ENCODE measurements at regions not wholly inside any gene's neighbourhood (a gene's known extent, or its start where the extent isn't known, plus 50 kb on each side); places are given as distances from the start of the nearest gene placed in this dataset.

GRCh38 chr3:72295276-72295961 is 510.5 kb upstream of the PROK2 start:
- Histone ChIP-seq H3K27ac (no peak overlapping the region), H3K4me1 (peaks cover 9% of the 10 kb centered on the region), H3K36me3 (no peaks in the 10 kb centered on the region), H4K20me1 (no peaks in the 10 kb centered on the region), H3K27me3 (no peaks in the 10 kb centered on the region), H3K9me3 (no peaks in the 10 kb centered on the region), H3K9ac (no peak overlapping the region), H3K4me2 (no peak overlapping the region), H3K4me3 (no peak overlapping the region)
- TF ChIP-seq Cebpa-rat (IDR thresholded peaks at IDR 0.05), result no peak

GRCh38 chr3:72290859-72291638 is 506.1 kb upstream of the PROK2 start:
- no peak overlapping the region for H3K4me2 ChIP-seq
- no peaks in the 10 kb centered on the region for H3K36me3 ChIP-seq
- no peak overlapping the region for H3K9ac ChIP-seq
- H3K4me1 ChIP-seq, result peaks cover 27% of the 10 kb centered on the region
- no peaks in the 10 kb centered on the region for H3K9me3 ChIP-seq
- peaks cover 16% of the 10 kb centered on the region; the same call in 1 of the 2 replicates for H3K27me3 ChIP-seq
- no peak overlapping the region for H3K4me3 ChIP-seq
- no peaks in the 10 kb centered on the region for H4K20me1 ChIP-seq
- TF ChIP-seq Cebpa-rat (IDR thresholded peaks at IDR 0.05), result no peak
- no peak overlapping the region for H3K27ac ChIP-seq

DNA sequence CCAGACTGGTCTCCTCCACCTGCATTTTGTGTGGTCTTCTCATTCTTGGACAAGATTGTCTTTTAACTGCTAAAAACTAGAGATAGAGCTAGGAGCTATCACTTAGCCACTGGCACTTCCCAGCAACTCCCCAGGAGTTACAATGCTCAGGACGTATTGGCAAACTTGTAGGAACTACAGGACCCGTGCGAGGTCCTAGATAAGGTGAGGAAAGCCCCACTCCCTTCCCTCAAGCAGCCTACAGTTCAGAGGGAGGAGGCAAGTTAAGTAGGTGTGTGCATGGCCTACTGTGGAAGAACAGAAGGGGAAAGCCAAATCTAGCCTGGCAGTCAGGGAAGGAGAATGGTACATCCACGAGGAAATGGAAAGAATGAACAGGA is 504.7 kb upstream of the PROK2 start:
- Histone ChIP-seq H3K27ac (no peak overlapping the region), H3K4me2 (peak overlapping the region; percentile 86), H4K20me1 (no peaks in the 10 kb centered on the region), H3K4me1 (peaks cover 27% of the 10 kb centered on the region), H3K4me3 (no peak overlapping the region), H3K9ac (no peak overlapping the region), H3K36me3 (no peaks in the 10 kb centered on the region), H3K9me3 (no peaks in the 10 kb centered on the region), H3K27me3 (peaks cover 16% of the 10 kb centered on the region; the same call in 1 of the 2 replicates)
- TF ChIP-seq Cebpa-rat (IDR thresholded peaks at IDR 0.05), result no peak

DNA sequence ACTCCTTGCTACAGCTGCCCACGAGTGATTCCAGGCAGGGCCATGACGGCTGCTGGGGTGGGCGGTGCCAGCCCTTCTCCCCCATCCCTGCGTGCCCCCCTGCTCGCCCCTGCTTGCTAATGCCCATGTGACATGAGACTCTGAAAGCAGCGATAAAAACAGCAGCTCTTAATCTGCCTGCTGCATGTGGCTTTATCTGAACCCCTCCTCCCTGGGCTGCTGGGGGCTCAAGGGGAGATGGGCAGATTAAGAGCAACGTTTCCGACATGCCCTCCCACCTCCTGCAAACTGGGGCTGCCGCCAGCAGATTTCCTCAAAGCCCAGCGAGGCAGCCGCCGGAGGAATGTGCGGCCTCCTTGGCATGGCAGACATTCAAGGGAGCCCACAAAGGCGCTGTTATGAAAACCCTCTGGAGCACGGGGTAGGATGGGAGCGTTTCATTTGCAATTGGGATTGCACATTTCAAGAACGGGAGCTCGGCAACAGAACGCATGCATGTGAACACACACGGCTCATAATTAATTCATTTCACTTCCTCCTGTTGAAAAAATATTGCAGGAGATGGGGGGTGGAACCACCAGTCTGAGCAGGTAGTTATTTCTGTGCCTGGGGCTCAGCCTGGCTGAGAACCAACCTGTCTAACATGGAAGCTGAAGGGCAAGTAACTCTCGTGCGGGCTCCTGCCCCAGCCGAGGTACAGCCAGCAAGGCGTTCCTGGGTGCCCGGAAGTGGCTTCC is 504.2 kb upstream of the PROK2 start:
- Histone ChIP-seq H4K20me1 (no peaks in the 10 kb centered on the region), H3K4me1 (peaks cover 27% of the 10 kb centered on the region), H3K27me3 (peaks cover 16% of the 10 kb centered on the region; the same call in 1 of the 2 replicates), H3K4me3 (0 out of 2 replicates have a peak overlapping the region, but pooled peaks have one; percentile 26), H3K4me2 (peak overlapping the region; percentile 86), H3K27ac (no peak overlapping the region), H3K9me3 (no peaks in the 10 kb centered on the region), H3K36me3 (no peaks in the 10 kb centered on the region), H3K9ac (peak overlapping the region; percentile 22; the same call in 1 of the 2 replicates)
- no peak for TF ChIP-seq Cebpa-rat (IDR thresholded peaks at IDR 0.05)

- Histone ChIP-seq H3K36me3 (no peaks in the 10 kb centered on the region), H3K4me3 (no peak overlapping the region), H3K27ac (no peak overlapping the region), H3K4me1 (peaks cover 18% of the 10 kb centered on the region), H3K9ac (no peak overlapping the region), H4K20me1 (no peaks in the 10 kb centered on the region), H3K9me3 (peaks cover 6% of the 10 kb centered on the region; the same call in 1 of the 2 replicates), H3K4me2 (peak overlapping the region; percentile 86), H3K27me3 (peaks cover 16% of the 10 kb centered on the region; the same call in 1 of the 2 replicates)
- no peak for TF ChIP-seq Cebpa-rat (IDR thresholded peaks at IDR 0.05)
Measured at GRCh38 chr3:72287956-72288355, 503.0 kb upstream of the PROK2 start.

- Histone ChIP-seq H3K4me1 (peaks cover 18% of the 10 kb centered on the region), H3K4me2 (no peak overlapping the region), H3K27me3 (peaks cover 16% of the 10 kb centered on the region; the same call in 1 of the 2 replicates), H3K36me3 (no peaks in the 10 kb centered on the region), H3K9me3 (peaks cover 17% of the 10 kb centered on the region; the same call in 1 of the 2 replicates), H3K9ac (no peak overlapping the region), H3K4me3 (no peak overlapping the region), H4K20me1 (no peaks in the 10 kb centered on the region), H3K27ac (no peak overlapping the region)
- TF ChIP-seq Cebpa-rat (IDR thresholded peaks at IDR 0.05), result no peak
Measured at GRCh38 chr3:72285502-72285901, 500.6 kb upstream of the PROK2 start.

- Histone ChIP-seq H3K4me2 (no peak overlapping the region), H3K27me3 (peaks cover 11% of the 10 kb centered on the region; the same call in 1 of the 2 replicates), H3K9ac (no peak overlapping the region), H3K4me3 (no peak overlapping the region), H3K4me1 (peaks cover 14% of the 10 kb centered on the region), H3K27ac (no peak overlapping the region), H3K36me3 (no peaks in the 10 kb centered on the region), H4K20me1 (no peaks in the 10 kb centered on the region), H3K9me3 (peaks cover 17% of the 10 kb centered on the region; the same call in 1 of the 2 replicates)
- TF ChIP-seq Cebpa-rat (IDR thresholded peaks at IDR 0.05), result no peak
Measured at GRCh38 chr3:72284471-72284870, 499.5 kb upstream of the PROK2 start.

GRCh38 chr3:72282918-72283317 is 498.0 kb upstream of the PROK2 start:
- H3K4me2 ChIP-seq, result no peak overlapping the region
- H4K20me1 ChIP-seq, result no peaks in the 10 kb centered on the region
- H3K9ac ChIP-seq, result no peak overlapping the region
- H3K27ac ChIP-seq, result no peak overlapping the region
- peaks cover under 1% of the 10 kb centered on the region; the same call in 1 of the 2 replicates for H3K27me3 ChIP-seq
- H3K9me3 ChIP-seq, result peaks cover 17% of the 10 kb centered on the region; the same call in 1 of the 2 replicates
- no peak overlapping the region for H3K4me3 ChIP-seq
- no peak for TF ChIP-seq Cebpa-rat (IDR thresholded peaks at IDR 0.05)
- H3K36me3 ChIP-seq, result no peaks in the 10 kb centered on the region
- H3K4me1 ChIP-seq, result peaks cover under 1% of the 10 kb centered on the region; the same call in 1 of the 2 replicates

- H3K27me3 ChIP-seq, result no peaks in the 10 kb centered on the region; the same call in 1 of the 2 replicates
- H3K27ac ChIP-seq, result no peak overlapping the region
- H3K4me1 ChIP-seq, result peaks cover 10% of the 10 kb centered on the region
- H3K4me2 ChIP-seq, result no peak overlapping the region
- no peak overlapping the region for H3K9ac ChIP-seq
- peaks cover 17% of the 10 kb centered on the region; the same call in 1 of the 2 replicates for H3K9me3 ChIP-seq
- H3K4me3 ChIP-seq, result no peak overlapping the region
- TF ChIP-seq Cebpa-rat (IDR thresholded peaks at IDR 0.05), result no peak
- H3K36me3 ChIP-seq, result no peaks in the 10 kb centered on the region
- no peaks in the 10 kb centered on the region for H4K20me1 ChIP-seq
Measured at GRCh38 chr3:72281551-72281950, 496.6 kb upstream of the PROK2 start.

Measured in BLaER1 (cell line).